ENCODE measurements at regions not wholly inside any gene's neighbourhood (a gene's known extent, or its start where the extent isn't known, plus 50 kb on each side); places are given as distances from the start of the nearest gene placed in this dataset.

DNA sequence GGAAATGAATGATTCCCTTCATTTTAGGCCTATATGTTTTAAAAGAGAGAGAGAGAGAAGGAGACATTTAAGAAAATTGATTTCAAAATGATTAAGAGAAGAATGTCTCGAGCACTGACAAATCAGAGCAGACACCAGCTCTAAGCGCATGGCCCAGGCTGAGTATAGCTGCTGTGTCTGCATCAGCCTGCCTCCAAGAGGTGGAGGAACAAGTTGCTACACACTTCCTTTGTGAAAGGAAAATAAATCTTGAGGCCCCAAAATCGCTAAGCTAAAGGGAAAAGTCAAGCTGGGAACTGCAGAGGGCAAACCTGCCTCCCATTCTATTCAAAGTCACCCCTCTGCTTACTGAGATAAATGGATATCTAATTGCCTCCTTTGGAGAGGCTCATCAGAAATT is 728.7 kb upstream of the TMEM132C start:
- TF ChIP-seq POLR2A (IDR thresholded peaks at IDR 0.05) = no peak
- TF ChIP-seq, protein P1, sequence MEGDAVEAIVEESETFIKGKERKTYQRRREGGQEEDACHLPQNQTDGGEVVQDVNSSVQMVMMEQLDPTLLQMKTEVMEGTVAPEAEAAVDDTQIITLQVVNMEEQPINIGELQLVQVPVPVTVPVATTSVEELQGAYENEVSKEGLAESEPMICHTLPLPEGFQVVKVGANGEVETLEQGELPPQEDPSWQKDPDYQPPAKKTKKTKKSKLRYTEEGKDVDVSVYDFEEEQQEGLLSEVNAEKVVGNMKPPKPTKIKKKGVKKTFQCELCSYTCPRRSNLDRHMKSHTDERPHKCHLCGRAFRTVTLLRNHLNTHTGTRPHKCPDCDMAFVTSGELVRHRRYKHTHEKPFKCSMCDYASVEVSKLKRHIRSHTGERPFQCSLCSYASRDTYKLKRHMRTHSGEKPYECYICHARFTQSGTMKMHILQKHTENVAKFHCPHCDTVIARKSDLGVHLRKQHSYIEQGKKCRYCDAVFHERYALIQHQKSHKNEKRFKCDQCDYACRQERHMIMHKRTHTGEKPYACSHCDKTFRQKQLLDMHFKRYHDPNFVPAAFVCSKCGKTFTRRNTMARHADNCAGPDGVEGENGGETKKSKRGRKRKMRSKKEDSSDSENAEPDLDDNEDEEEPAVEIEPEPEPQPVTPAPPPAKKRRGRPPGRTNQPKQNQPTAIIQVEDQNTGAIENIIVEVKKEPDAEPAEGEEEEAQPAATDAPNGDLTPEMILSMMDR (IDR thresholded peaks at IDR 0.05) = no peak
